ENCODE measurements at regions not wholly inside any gene's neighbourhood (a gene's known extent, or its start where the extent isn't known, plus 50 kb on each side); places are given as distances from the start of the nearest gene placed in this dataset.
"Not testable (repeated sequence)": the region's sequence is repeated elsewhere in the genome, so short reads cannot be mapped to it uniquely, and the experiment has no call there.

DNA sequence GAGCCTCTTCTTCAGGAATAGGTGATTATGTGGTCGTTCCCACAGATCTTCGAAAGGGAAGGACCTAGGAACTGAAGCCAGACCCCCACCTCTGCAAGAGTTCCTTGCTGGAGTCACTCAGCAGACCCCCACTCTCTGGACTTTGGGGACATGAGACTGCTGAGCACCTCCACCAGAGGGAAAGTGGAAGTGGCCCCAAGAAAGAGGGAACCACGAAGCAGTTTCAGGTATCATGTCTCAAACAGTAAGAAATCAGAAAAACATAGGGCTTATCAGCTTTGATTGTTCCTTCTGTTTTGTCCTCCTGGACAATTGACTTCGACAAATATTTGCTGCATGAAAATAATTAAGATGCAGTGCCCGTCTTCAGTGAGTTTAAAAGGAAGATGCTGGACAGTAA is 98.9 kb downstream of the CDRT15L2 start:
- TF ChIP-seq POLR2A (IDR thresholded peaks at IDR 0.05; ENCODE audit: low read depth, low read length); POLR2AphosphoS5 (IDR thresholded peaks at IDR 0.05; ENCODE audit: low read depth, low read length); TAF1 (IDR thresholded peaks at IDR 0.05; ENCODE audit: borderline replicate concordance, low read depth, low read length): not testable (repeated sequence)
